HCT116 (cell line): ENCODE measurements at regions not wholly inside any gene's neighbourhood (a gene's known extent, or its start where the extent isn't known, plus 50 kb on each side); places are given as distances from the start of the nearest gene placed in this dataset.

Experiments used
- ATAC-seq: fragments of 200-7000 bp; cut with Tn5 transposase; 2 replicates; pipeline ENCODE4 v1.9.1; 2020; ENCODE audit warnings: mild to moderate bottlenecking, moderate library complexity
- BruUV-seq: library from RNA; stranded (reverse); fragments of 400-500 nt; replicated peaks from 2 replicates; lab custom pipeline; 2021; lab: Mats Ljungman, UMichigan
- CTCF ChIA-PET: fragments of 300-600 bp; sonication (Branson Sonifier 250); formaldehyde crosslinking; loops from one replicate; lab custom pipeline; 2021; ENCODE audit warnings: antibody characterized with exemption; lab: Charles Lee
- POLR2A ChIA-PET: fragments of 300-600, 350-600 bp; sonication (Branson Sonifier 250); formaldehyde crosslinking; loops from one replicate; lab custom pipeline; 2021; ENCODE audit warnings: antibody characterized with exemption; lab: Charles Lee
- RAD21 ChIA-PET, 2 experiments: fragments of 300-600 bp; sonication (Branson Sonifier 250); formaldehyde crosslinking; loops; one replicate each; lab custom pipeline; 2023; ENCODE audit warnings: low total read pairs in 2 of 2; ENCODE audit not compliant: uncharacterized antibody in 2 of 2, unreplicated experiment in 2 of 2, low non-redundant PET in 1 of 2; lab: Charles Lee
- DNase-seq: peaks from one replicate; pipeline ENCODE4 v3.0.0-alpha.2; 2010; ENCODE audit warnings: low read depth, low spot score
- H2AFZ ChIP-seq: fragments of 200-600 bp; shearing (Covaris generic), sonication (generic); 2 replicates; pipeline ENCODE4 v1.6.1; 2017; ENCODE audit warnings: low read depth, mixed run types, mixed read lengths, antibody characterized with exemption, low read length; ENCODE audit not compliant: poor library complexity, severe bottlenecking
- H3K27ac ChIP-seq: 2 replicates; pipeline ENCODE4 v1.5.1; 2012; ENCODE audit warnings: low read depth, low read length
- H3K27me3 ChIP-seq: fragments of 200-600 bp; sonication (generic); 2 replicates; pipeline ENCODE4 v1.6.1; 2016; ENCODE audit warnings: mixed run types, low read length, mixed read lengths; ENCODE audit not compliant: insufficient read depth
- H3K36me3 ChIP-seq, 2 experiments: fragments of 200-500 bp in 1 of 2; fragments of 200-600 bp in 1 of 2; sonication (Bioruptor generic) in 1 of 2; sonication (generic) in 1 of 2; 2 replicates each; pipeline versions ENCODE4 v1.5.1 to v1.6.1; 2014 to 2016; ENCODE audit warnings: low read length in 2 of 2, inconsistent platforms in 1 of 2, mixed read lengths in 1 of 2, mixed run types in 1 of 2; ENCODE audit not compliant: insufficient read depth in 2 of 2, control insufficient read depth in 1 of 2
- H3K4me1 ChIP-seq, 2 experiments: fragments of 200-600 bp in 1 of 2; sonication (generic) in 1 of 2; 2 replicates each; pipeline versions ENCODE4 v1.5.1 to v1.6.1; 2012 to 2017; ENCODE audit warnings: low read length in 2 of 2, inconsistent platforms in 1 of 2, mild to moderate bottlenecking in 1 of 2, mixed read lengths in 1 of 2, mixed run types in 1 of 2, moderate library complexity in 1 of 2; ENCODE audit not compliant: insufficient read depth in 2 of 2, control insufficient read depth in 1 of 2
- H3K4me2 ChIP-seq: fragments of 200-600 bp; sonication (generic); 2 replicates; pipeline ENCODE4 v1.6.1; 2017; ENCODE audit warnings: mixed run types, low read length, mixed read lengths
- H3K4me3 ChIP-seq, 2 experiments: fragments of 200-600 bp in 1 of 2; sonication (generic) in 1 of 2; replicated peaks in 1 of 2; 2 replicates each; pipeline ENCODE4 v1.5.1; 2011 to 2016; ENCODE audit warnings: low read length in 2 of 2, control low read depth in 1 of 2, low read depth in 1 of 2, mild to moderate bottlenecking in 1 of 2, mixed read lengths in 1 of 2, mixed run types in 1 of 2
- H3K79me2 ChIP-seq: fragments of 200-600 bp; sonication (generic); 2 replicates; pipeline ENCODE4 v1.6.1; 2017; ENCODE audit warnings: mild to moderate bottlenecking, mixed run types, low read length, moderate library complexity, mixed read lengths; ENCODE audit not compliant: insufficient read depth
- H3K9ac ChIP-seq: fragments of 200-600 bp; sonication (generic); 2 replicates; pipeline ENCODE4 v1.6.1; 2016; ENCODE audit warnings: low read length, mixed read lengths
- H3K9me2 ChIP-seq: fragments of 200-600 bp; sonication (generic), shearing (Covaris generic); 2 replicates; pipeline ENCODE4 v1.6.1; 2017; ENCODE audit warnings: mixed run types, mild to moderate bottlenecking, moderate library complexity; ENCODE audit not compliant: insufficient read depth
- H3K9me3 ChIP-seq, 2 experiments: fragments of 200-500 bp in 1 of 2; fragments of 200-600 bp in 1 of 2; sonication (Bioruptor generic) in 1 of 2; sonication (generic) in 1 of 2; 2 replicates each; pipeline ENCODE4 v1.6.1; 2014 to 2017; ENCODE audit warnings: low read length in 2 of 2, mixed read lengths in 2 of 2, inconsistent platforms in 1 of 2, low read depth in 1 of 2, mild to moderate bottlenecking in 1 of 2, mixed run types in 1 of 2, moderate library complexity in 1 of 2; ENCODE audit not compliant: control insufficient read depth in 1 of 2, insufficient read depth in 1 of 2
- H4K20me1 ChIP-seq: fragments of 200-600 bp; sonication (generic), shearing (Covaris generic); 2 replicates; pipeline ENCODE4 v1.6.1; 2017; ENCODE audit warnings: mixed run types, mild to moderate bottlenecking, moderate library complexity; ENCODE audit not compliant: insufficient read depth
- ATF3 ChIP-seq: IDR thresholded peaks from 2 replicates; pipeline ENCODE4 v1.6.1; 2012
- CTCF ChIP-seq, 3 experiments: fragments of 200-600 bp in 1 of 3; sonication (generic) in 1 of 3; IDR thresholded peaks in 2 of 3; conservative IDR thresholded peaks in 1 of 3; 2 replicates each; pipeline ENCODE4 v1.5.1; 2012 to 2017; ENCODE audit warnings: low read depth in 2 of 3, low read length in 2 of 3, antibody characterized with exemption in 1 of 3, borderline replicate concordance in 1 of 3, control low read depth in 1 of 3, mild to moderate bottlenecking in 1 of 3, mixed read lengths in 1 of 3, mixed run types in 1 of 3, moderate library complexity in 1 of 3; ENCODE audit not compliant: insufficient read depth in 1 of 3
- EGR1 ChIP-seq: IDR thresholded peaks from 2 replicates; pipeline ENCODE4 v1.6.1; 2012; ENCODE audit warnings: low read depth
- EZH2 ChIP-seq: fragments of 200-600 bp; sonication (generic); IDR thresholded peaks from 2 replicates; pipeline ENCODE4 v1.6.1; 2017; ENCODE audit warnings: antibody characterized with exemption, mixed run types
- EZH2phosphoT487 ChIP-seq: fragments of 200-600 bp; IDR thresholded peaks from 2 replicates; pipeline ENCODE4 v1.6.1; 2018; ENCODE audit warnings: antibody characterized with exemption, borderline replicate concordance
- MAX ChIP-seq: IDR thresholded peaks from 2 replicates; pipeline ENCODE4 v1.6.1; 2012
- POLR2A ChIP-seq: IDR thresholded peaks from 2 replicates; pipeline ENCODE4 v1.7.0; 2011; ENCODE audit warnings: borderline replicate concordance; ENCODE audit not compliant: insufficient read depth, insufficient read length; ENCODE audit errors: extremely low read depth
- RAD21 ChIP-seq: IDR thresholded peaks from 2 replicates; pipeline ENCODE4 v1.6.1; 2012; ENCODE audit warnings: low read depth, mild to moderate bottlenecking
- REST ChIP-seq: IDR thresholded peaks from 2 replicates; pipeline ENCODE4 v1.6.1; 2012; ENCODE audit warnings: low read depth
- SIN3A ChIP-seq: IDR thresholded peaks from 2 replicates; pipeline ENCODE4 v1.6.1; 2012; ENCODE audit warnings: low read depth
- SP1 ChIP-seq: IDR thresholded peaks from 2 replicates; pipeline ENCODE4 v1.6.1; 2012; ENCODE audit warnings: low read depth
- SRF ChIP-seq: IDR thresholded peaks from 2 replicates; pipeline ENCODE4 v1.6.1; 2012; ENCODE audit warnings: low read depth
- TCF7L2 ChIP-seq: IDR thresholded peaks from 2 replicates; pipeline ENCODE4 v1.7.0; 2011; ENCODE audit warnings: borderline replicate concordance, inconsistent platforms; ENCODE audit not compliant: insufficient read depth, insufficient read length; ENCODE audit errors: extremely low read depth
- YY1 ChIP-seq: IDR thresholded peaks from 2 replicates; pipeline ENCODE4 v1.6.1; 2011; ENCODE audit warnings: low read length, low read depth, moderate library complexity, mild to moderate bottlenecking; ENCODE audit not compliant: insufficient replicate concordance; ENCODE audit errors: extremely low read depth
- ZBTB33 ChIP-seq: IDR thresholded peaks from 2 replicates; pipeline ENCODE4 v1.6.1; 2011; ENCODE audit warnings: mild to moderate bottlenecking, low read length, moderate library complexity; ENCODE audit not compliant: insufficient replicate concordance; ENCODE audit errors: extremely low read depth
- ZFX ChIP-seq: fragments of 450-650 bp; IDR thresholded peaks from 2 replicates; pipeline ENCODE4 v1.6.1; 2017
- ZNF274 ChIP-seq: fragments of 200-500 bp; sonication (Bioruptor generic); IDR thresholded peaks from 2 replicates; pipeline ENCODE4 v1.6.1; 2014; ENCODE audit warnings: mild to moderate bottlenecking, low read depth, low read length, inconsistent platforms
- intact Hi-C: fragments of 100-400 bp; cut with micrococcal nuclease; formaldehyde crosslinking; loops from 2 replicates; pipeline ENCODE4 v1.10.0; 2022

GRCh38 chr13:50267066-50267465 lies 251.8 kb downstream of the KCNRG start (continued):
- TF ChIP-seq YY1 (no peak), EGR1 (no peak), SRF (no peak)

GRCh38 chr13:50267917-50268316 lies 252.7 kb downstream of the KCNRG start:
- intact Hi-C loops, result no loop called here
- CTCF ChIA-PET, result no interaction called here
- DNase-seq (no peak), ATAC-seq (no peak; the same call in 1 of the 2 replicates)
- no peak overlapping the region for H3K27ac ChIP-seq
- no TSS peak for BruUV-seq
- no peaks in the 10 kb centered on the region for H3K27me3 ChIP-seq
- H3K79me2 ChIP-seq, result no peaks in the 10 kb centered on the region
- H3K36me3 ChIP-seq, result no peaks in the 10 kb centered on the region
- H3K9ac ChIP-seq, result no peak overlapping the region
- POLR2A ChIA-PET, result no interaction called here
- no peaks in the 10 kb centered on the region for H4K20me1 ChIP-seq
- RAD21 ChIA-PET, result no interaction called here
- no peaks in the 10 kb centered on the region for H3K9me3 ChIP-seq
- H3K9me2 ChIP-seq, result no peaks in the 10 kb centered on the region
- H2AFZ ChIP-seq, result no peak overlapping the region
- peaks cover 3 to 4% of the 10 kb centered on the region in 2 experiments; a peak in 2 of 4 replicates for H3K4me1 ChIP-seq
- no peak for TF ChIP-seq POLR2A
- no peak for TF ChIP-seq ZNF274
- no peak for TF ChIP-seq SIN3A
- TF ChIP-seq EZH2phosphoT487, result no peak
- no peak for TF ChIP-seq TCF7L2
- no peak for TF ChIP-seq ZFX
- no peak for TF ChIP-seq EZH2
- no peak for TF ChIP-seq ZBTB33
- TF ChIP-seq RAD21, result no peak
- no peak for TF ChIP-seq REST
- TF ChIP-seq EGR1, result no peak
- TF ChIP-seq ATF3, result no peak
- TF ChIP-seq MAX, result no peak
- TF ChIP-seq SP1, result no peak
- TF ChIP-seq CTCF (IDR thresholded peaks at IDR 0.05 in 2 of 3, conservative IDR thresholded peaks at IDR 0.05 in 1 of 3; ENCODE audit: borderline replicate concordance in 1 of 3, insufficient read depth in 1 of 3, low read depth in 2 of 3, low read length in 2 of 3), result no peak
- TF ChIP-seq YY1, result no peak
- no peak overlapping the region for H3K4me3 ChIP-seq
- H3K4me2 ChIP-seq, result no peak overlapping the region
